Neural crest cell (in vitro differentiated cells): ENCODE measurements at regions not wholly inside any gene's neighbourhood (a gene's known extent, or its start where the extent isn't known, plus 50 kb on each side); places are given as distances from the start of the nearest gene placed in this dataset.

Experiments used
- DNase-seq: peaks from one replicate; pipeline ENCODE4 v3.0.0; 2021; ENCODE audit warnings: low read depth, mixed read lengths, low spot score
- H3K27ac Mint-ChIP-seq: one replicate; pipeline ENCODE4 v1.8.0; 2021; ENCODE audit warnings: mild to moderate bottlenecking, mixed read lengths; ENCODE audit not compliant: unreplicated experiment
- H3K27me3 Mint-ChIP-seq: 2 replicates; pipeline ENCODE4 v1.8.0; 2021; ENCODE audit warnings: low read depth, mild to moderate bottlenecking, mixed read lengths
- H3K36me3 Mint-ChIP-seq: 2 replicates; pipeline ENCODE4 v1.8.0; 2021; ENCODE audit warnings: low read depth, mild to moderate bottlenecking, mixed read lengths
- H3K4me1 Mint-ChIP-seq: 2 replicates; pipeline ENCODE4 v1.8.0; 2021; ENCODE audit warnings: mixed read lengths
- H3K4me3 Mint-ChIP-seq: one replicate; pipeline ENCODE4 v1.8.0; 2021; ENCODE audit warnings: mild to moderate bottlenecking, mixed read lengths
- H3K9me3 Mint-ChIP-seq: 2 replicates; pipeline ENCODE4 v1.8.0; 2021; ENCODE audit warnings: mixed read lengths
- CTCF ChIP-seq: fragments of 200-600 bp; sonication (generic); conservative IDR thresholded peaks from 2 replicates; pipeline ENCODE4 v1.5.0; 2021; ENCODE audit warnings: antibody characterized with exemption, mild to moderate bottlenecking

- Mint-ChIP-seq H3K27ac (no peak overlapping the region), H3K9me3 (no peaks in the 10 kb centered on the region), H3K27me3 (peaks cover 6% of the 10 kb centered on the region), H3K4me1 (no peaks in the 10 kb centered on the region), H3K36me3 (no peaks in the 10 kb centered on the region), H3K4me3 (no peak overlapping the region)
- TF ChIP-seq CTCF: no peak
- DNase-seq: no peak
Measured at GRCh38 chr1:31497601-31498000, 78.7 kb upstream of the TINAGL1 start.

GRCh38 chr1:31498376-31499040 lies 77.8 kb upstream of the TINAGL1 start:
- Mint-ChIP-seq H3K27ac (no peak overlapping the region), H3K27me3 (peaks cover 6% of the 10 kb centered on the region), H3K4me3 (no peak overlapping the region), H3K36me3 (no peaks in the 10 kb centered on the region), H3K9me3 (no peaks in the 10 kb centered on the region), H3K4me1 (no peaks in the 10 kb centered on the region)
- no peak for DNase-seq
- TF ChIP-seq CTCF: no peak

- Mint-ChIP-seq H3K27me3 (peaks cover 6% of the 10 kb centered on the region), H3K9me3 (no peaks in the 10 kb centered on the region), H3K36me3 (no peaks in the 10 kb centered on the region), H3K4me1 (no peaks in the 10 kb centered on the region), H3K27ac (no peak overlapping the region), H3K4me3 (no peak overlapping the region)
- DNase-seq: no peak
- TF ChIP-seq CTCF: peak; percentile 31
Measured at GRCh38 chr1:31501505-31501904, 74.8 kb upstream of the TINAGL1 start.

GRCh38 chr1:31502253-31502652 lies 74.1 kb upstream of the TINAGL1 start:
- Mint-ChIP-seq H3K4me1 (no peaks in the 10 kb centered on the region), H3K4me3 (no peak overlapping the region), H3K9me3 (no peaks in the 10 kb centered on the region), H3K27ac (no peak overlapping the region), H3K27me3 (peaks cover 3% of the 10 kb centered on the region), H3K36me3 (no peaks in the 10 kb centered on the region)
- TF ChIP-seq CTCF: no peak
- no peak for DNase-seq

GRCh38 chr1:31502926-31503511 lies 73.3 kb upstream of the TINAGL1 start:
- H3K4me3 Mint-ChIP-seq: no peak overlapping the region
- no peaks in the 10 kb centered on the region for H3K4me1 Mint-ChIP-seq
- no peaks in the 10 kb centered on the region for H3K36me3 Mint-ChIP-seq
- TF ChIP-seq CTCF: no peak
- no peak for DNase-seq
- H3K9me3 Mint-ChIP-seq: no peaks in the 10 kb centered on the region
- H3K27ac Mint-ChIP-seq: no peak overlapping the region
- H3K27me3 Mint-ChIP-seq: peaks cover 3% of the 10 kb centered on the region
